Fibroblast of gingiva (primary cell): ENCODE measurements at regions not wholly inside any gene's neighbourhood (a gene's known extent, or its start where the extent isn't known, plus 50 kb on each side); places are given as distances from the start of the nearest gene placed in this dataset.

Experiments used
- DNase-seq: peaks from one replicate; pipeline ENCODE4 v3.0.0-alpha.2; 2011; ENCODE audit warnings: low read depth

- DNase-seq: no peak
Measured at GRCh38 chr20:56925082-56925830, 296.1 kb downstream of the TFAP2C start.

GRCh38 chr20:56925831-56926170 lies 296.7 kb downstream of the TFAP2C start:
- DNase-seq: no peak

DNA sequence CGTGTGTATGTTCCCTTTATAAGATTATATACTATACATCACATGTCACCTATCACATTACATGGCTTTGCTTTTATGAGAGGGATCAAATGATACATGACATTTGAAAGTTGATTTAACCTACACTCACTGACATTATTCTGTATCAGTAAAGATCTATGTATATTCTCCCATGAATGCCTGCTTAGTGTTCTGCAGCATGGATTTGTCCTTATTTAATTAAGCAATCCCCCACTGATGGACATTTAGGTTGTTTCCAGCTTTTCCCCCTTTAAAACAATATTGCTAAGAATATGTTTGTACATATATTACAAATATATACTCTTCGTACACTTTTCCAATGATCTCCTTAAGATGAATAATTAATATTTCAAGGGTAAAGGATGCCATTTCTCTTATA lies 297.4 kb downstream of the TFAP2C start:
- DNase-seq: no peak

DNA sequence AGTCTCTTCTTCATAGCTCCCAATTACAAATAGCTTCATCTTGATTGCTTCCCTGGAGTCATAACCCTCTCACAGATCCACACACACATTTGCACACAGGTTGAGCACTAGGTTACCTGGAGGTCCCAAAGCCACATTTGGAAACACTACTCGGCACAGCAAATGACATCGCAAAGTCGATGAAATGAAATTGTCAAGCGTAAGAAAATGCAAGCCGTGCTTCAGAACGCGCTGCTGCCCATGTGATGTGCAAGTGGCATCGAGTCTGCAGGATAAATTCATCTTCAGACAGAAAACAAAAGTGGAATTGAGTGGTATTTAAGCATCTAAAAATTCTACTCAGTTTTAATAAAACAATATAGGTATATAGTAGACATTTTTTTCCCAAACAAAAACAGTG lies 298.0 kb downstream of the TFAP2C start:
- no peak for DNase-seq

- DNase-seq: no peak
Measured at GRCh38 chr20:56928007-56928406, 298.9 kb downstream of the TFAP2C start.

DNA sequence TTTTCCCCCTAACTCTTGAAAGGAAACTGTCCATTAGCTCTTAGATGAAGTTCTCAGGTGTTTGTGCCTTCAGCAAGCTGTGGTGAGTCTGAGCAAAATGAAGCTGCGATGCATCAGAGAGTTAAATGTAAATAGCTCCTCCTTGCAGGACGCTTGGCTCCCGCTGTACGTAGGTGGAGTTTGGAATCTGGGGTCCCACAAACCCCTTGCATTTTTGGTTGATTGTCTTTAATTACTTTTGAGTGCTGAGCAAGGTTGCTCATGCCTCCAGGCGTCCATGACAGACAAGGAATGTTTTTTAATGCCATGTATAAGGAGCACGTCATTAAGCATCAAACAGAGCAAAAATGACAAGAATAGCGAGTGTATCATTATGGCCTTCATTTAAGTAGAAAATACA lies 300.5 kb downstream of the TFAP2C start:
- DNase-seq: no peak

DNA sequence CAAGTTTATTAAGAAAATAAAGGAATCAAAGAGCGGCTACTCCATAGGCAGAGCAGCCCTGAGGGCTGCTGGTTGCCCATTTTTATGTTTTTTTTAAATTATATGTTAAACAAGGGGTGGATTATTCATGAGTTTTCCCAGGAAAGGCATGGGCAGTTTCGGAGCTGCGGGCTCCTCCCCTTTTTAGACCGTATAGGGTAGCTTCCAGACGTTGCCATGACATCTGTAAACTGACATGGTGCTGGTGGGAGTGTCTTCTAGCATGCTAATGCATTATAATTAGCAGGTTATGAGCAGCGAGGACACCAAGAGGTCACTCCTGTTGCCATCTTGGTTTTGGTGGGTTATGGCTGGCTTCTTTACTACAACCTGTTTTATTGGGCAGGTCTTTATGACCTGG lies 301.8 kb downstream of the TFAP2C start:
- no peak for DNase-seq

- DNase-seq: no peak
Measured at GRCh38 chr20:56932575-56933330, 303.6 kb downstream of the TFAP2C start.

GRCh38 chr20:56933331-56933698 lies 304.2 kb downstream of the TFAP2C start:
- DNase-seq: no peak

DNA sequence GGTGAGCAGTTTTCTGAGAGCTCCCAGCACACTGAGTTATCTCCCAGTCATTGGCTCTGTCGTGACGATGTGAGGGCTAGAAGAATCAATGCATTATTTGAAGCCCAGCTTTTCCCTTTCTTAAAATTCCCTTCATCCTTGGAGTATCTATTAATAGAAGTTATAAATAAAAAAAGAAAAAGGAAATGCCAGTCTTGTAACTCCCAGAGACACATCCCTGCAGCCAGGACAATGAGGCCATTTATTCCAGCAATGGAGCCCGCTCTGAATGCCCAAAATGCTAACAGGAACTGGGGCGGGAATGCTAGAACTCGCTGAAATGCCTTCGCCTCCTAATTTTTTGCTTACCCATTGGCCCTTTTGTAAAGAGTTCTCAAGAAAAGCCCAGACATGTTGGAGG lies 305.8 kb downstream of the TFAP2C start:
- DNase-seq: no peak

DNA sequence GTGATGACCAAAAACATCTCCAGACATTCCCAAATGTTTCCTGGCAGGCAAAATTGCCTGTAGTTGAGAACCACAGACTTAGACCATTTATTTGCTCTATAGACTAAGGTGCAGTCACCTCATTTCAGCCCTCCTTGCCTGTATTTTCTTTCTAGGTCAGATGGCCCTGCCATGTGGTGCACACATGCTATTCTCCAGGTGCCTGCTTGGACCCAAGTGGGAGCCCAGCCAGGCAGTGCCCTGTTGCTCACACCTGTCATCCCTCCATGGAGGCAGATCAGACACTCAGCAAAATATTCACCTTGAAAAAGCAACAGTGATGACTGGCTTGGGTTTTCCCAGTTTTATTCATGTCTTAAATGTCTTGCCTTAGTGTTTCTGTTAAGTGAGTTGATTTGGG lies 311.4 kb downstream of the TFAP2C start:
- no peak for DNase-seq

DNA sequence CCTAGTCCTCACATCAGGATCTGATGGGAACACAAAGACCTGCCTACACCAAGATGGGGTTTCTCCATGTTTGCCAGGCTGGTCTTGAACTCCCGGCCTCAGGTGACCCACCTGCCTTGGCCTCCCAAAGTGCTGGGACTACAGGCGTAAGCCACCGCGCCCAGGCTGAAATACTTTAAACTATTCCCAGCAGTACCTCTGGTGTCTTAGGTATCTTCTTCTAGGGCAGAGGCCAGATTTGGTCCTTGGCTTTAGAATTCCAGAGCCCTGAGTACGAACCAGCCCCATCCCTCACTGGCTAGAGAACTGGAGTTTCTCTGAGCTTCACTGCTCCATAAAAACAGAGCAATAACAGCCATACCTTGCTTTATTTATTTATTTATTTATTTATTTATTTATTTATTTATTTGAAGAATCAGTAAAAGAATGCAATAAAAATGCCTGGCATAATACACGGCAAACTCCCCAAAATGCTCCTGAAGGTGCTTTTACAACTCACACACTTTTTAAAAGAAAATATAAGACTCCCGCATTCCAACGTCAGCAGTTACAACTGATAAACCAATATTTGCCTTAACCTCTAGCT lies 312.1 kb downstream of the TFAP2C start:
- no peak for DNase-seq

DNA sequence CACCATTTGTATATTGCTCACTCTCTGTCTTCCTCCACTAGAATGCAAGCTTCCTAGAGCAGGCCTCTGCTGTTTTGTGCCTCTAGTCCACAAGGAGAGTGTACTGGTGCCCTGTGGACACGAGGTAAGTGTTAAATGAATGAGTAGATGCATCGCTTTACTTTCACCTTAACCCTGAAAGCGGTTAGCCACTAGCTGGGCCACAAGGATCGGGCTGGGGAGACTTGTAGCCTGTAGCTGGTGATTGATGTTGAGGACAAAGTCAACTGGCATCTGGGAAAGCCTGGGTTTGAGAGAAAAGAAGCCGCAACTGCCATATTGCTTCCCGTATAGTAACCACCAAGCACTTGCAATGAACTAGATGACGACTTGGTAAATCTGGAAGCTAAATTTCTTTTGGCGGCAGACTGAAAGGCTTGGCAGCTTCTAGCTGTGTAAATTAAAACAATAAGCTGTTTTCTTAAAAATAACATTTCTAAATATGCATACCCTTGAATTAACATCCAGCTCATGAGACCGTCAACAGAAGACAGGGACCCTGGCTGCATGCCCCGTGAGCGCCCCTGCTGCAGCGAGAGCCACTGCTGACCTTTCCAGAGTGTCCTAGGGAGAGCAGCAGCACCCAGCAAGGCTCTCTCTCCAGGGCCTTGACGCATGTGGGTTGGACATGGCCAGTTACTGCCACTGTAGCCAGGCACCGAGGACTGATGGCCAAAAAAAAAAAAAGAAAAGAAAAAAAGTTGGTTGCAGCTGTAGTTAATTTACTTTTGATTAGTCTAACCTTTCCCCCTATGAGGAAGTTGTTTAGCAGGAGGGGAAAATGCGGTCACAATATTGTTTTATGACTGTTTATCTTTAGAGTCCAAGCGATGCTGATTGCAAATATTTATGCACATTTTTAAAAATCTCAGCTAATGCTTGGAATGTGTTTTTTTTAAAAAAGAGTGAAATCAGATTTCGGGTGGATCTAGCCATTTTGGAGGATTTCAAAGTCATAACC lies 315.1 kb downstream of the TFAP2C start:
- DNase-seq: peak; percentile 85

GRCh38 chr20:56945057-56945456 lies 316.0 kb downstream of the TFAP2C start:
- peak; percentile 62 for DNase-seq

GRCh38 chr20:56945901-56946300 lies 316.8 kb downstream of the TFAP2C start:
- DNase-seq: no peak

DNA sequence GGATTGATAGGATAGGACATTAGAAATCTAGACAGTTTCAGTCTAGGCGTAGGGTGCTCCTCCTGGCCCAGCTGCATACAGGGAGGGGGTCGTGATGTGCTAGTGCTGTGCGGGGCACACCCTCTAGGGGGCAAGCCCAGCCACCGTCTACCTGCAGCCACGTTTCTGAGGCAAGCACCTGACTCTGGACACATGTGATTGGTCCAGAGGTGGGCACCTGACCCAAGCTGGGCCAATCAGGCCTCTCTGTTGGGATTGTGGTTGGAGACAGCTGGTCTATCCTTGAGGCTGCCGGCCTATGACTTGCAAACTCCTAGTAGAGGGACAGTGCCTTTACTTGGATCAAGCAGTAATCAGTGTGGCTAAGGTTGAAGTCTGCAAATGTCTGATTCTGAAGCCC lies 317.1 kb downstream of the BMP7 start:
- no peak for DNase-seq

- peak; percentile 11 for DNase-seq
Measured at GRCh38 chr20:56952258-56953047, 314.0 kb downstream of the BMP7 start.

DNA sequence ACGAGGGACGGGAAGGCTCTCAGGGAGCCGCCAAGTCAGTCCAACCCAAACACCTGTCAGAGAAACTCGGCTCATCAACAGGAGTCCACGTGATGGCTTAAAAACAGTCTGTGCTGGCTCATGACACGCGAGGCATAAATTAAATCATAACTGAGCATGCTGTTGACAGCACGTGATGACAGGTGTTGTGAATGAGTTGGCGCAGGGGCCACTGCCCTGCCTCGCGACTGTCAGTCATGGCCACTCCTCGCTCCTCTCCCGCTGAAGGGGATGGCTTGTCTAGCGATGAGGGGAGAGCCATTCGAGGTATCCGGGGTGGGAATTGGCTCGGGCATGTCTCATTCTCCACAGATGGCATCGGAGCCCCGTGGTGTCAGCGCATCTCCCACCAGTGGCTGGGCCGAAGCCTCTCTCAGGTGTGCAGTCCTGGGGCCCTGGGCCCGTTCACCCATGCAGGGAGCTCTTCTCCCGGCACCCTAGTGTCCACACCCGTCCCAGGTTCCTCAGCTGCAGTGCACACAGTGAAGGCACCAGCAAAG lies 313.3 kb downstream of the BMP7 start:
- DNase-seq: no peak

- no peak for DNase-seq
Measured at GRCh38 chr20:56954797-56955196, 311.6 kb downstream of the BMP7 start.

- no peak for DNase-seq
Measured at GRCh38 chr20:56955680-56956079, 310.8 kb downstream of the BMP7 start.

DNA sequence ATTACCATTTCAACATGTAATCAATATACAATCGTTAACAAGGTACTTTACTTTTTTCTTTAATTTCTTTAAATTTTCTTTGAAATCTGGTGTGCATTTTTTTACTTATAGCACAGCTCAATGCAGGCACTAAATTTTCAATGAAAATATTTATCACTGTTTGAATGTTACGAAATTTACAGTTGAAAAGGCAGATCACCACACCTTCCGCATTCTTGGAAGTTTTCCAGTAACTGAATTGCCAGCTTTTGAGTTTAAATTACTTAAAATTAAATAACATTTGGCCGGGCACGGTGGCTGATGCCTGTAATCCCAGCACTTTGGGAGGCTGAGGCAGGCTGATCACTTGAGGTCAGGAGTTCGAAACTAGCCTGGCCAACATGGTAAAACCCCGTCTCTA lies 309.9 kb downstream of the BMP7 start:
- DNase-seq: no peak
